GM12878 (cell line): ENCODE measurements at regions not wholly inside any gene's neighbourhood (a gene's known extent, or its start where the extent isn't known, plus 50 kb on each side); places are given as distances from the start of the nearest gene placed in this dataset.
"Not testable (repeated sequence)": the region's sequence is repeated elsewhere in the genome, so short reads cannot be mapped to it uniquely, and the experiment has no call there.

Experiments used
- ATAC-seq: fragments of 200-7000 bp; cut with Tn5 transposase; 3 replicates; pipeline ENCODE4 v1.9.1; 2020; ENCODE audit warnings: mild to moderate bottlenecking, moderate library complexity
- BruUV-seq: library from RNA; stranded (reverse); fragments of 400-500 nt; replicated peaks from 2 replicates; lab custom pipeline; 2021; lab: Mats Ljungman, UMichigan
- CTCF ChIA-PET: fragments of 300-600 bp; sonication (Branson Sonifier 250); formaldehyde crosslinking; extraction: SDS; loops from one replicate; lab custom pipeline; 2021; ENCODE audit warnings: inconsistent platforms; lab: Yijun Ruan, JAX
- POLR2A ChIA-PET: fragments of 350-600 bp; formaldehyde crosslinking; extraction: SDS; loops from one replicate; lab custom pipeline; 2021; ENCODE audit warnings: inconsistent platforms; lab: Charles Lee
- RAD21 ChIA-PET: fragments of 300-600 bp; sonication (Branson Sonifier 250); formaldehyde crosslinking; loops from one replicate; lab custom pipeline; 2023; ENCODE audit warnings: antibody characterized with exemption; ENCODE audit not compliant: unreplicated experiment; lab: Charles Lee
- SMC1A ChIA-PET: fragments of 300-600 bp; sonication (Branson Sonifier 250); formaldehyde crosslinking; loops from one replicate; lab custom pipeline; 2023; ENCODE audit not compliant: unreplicated experiment, uncharacterized antibody; lab: Charles Lee
- DNase-seq: peaks from one replicate; pipeline ENCODE4 v3.0.0-alpha.2; 2011; ENCODE audit warnings: low read depth, low spot score
- FAIRE-seq: peaks from 3 replicates; lab custom pipeline; 2011; peaks lifted over from hg19 to GRCh38; lab: Jason Lieb, UNC
- H2AFZ ChIP-seq: 2 replicates; pipeline ENCODE4 v1.6.0; 2011; ENCODE audit warnings: low read depth, low read length, control low read depth; ENCODE audit not compliant: control insufficient read depth
- H3K27ac ChIP-seq: 2 replicates; pipeline ENCODE4 v1.5.1; 2011; ENCODE audit warnings: control low read depth; ENCODE audit not compliant: control insufficient read depth, insufficient read depth
- H3K27me3 ChIP-seq, 2 experiments: replicated peaks in 1 of 2; 2 replicates each; pipeline versions ENCODE4 v1.6.0 to v1.6.1; 2011; ENCODE audit warnings: low read length in 1 of 2; ENCODE audit not compliant: control insufficient read depth in 2 of 2, insufficient read depth in 2 of 2
- H3K36me3 ChIP-seq, 2 experiments: 2 replicates each; pipeline ENCODE4 v1.5.1; 2011; ENCODE audit warnings: low read length in 1 of 2; ENCODE audit not compliant: control insufficient read depth in 2 of 2, insufficient read depth in 2 of 2
- H3K4me1 ChIP-seq: 2 replicates; pipeline ENCODE4 v1.6.1; 2011; ENCODE audit warnings: mild to moderate bottlenecking, low read length, moderate library complexity, mixed read lengths; ENCODE audit not compliant: control insufficient read depth, insufficient read depth
- H3K4me2 ChIP-seq: 2 replicates; pipeline ENCODE4 v1.6.0; 2011; ENCODE audit warnings: control low read depth; ENCODE audit not compliant: control insufficient read depth, insufficient read depth
- H3K4me3 ChIP-seq: fragments of 200-600 bp; sonication (generic); 2 replicates; pipeline ENCODE4 v1.5.1; 2016
- H3K79me2 ChIP-seq: 2 replicates; pipeline ENCODE4 v1.6.0; 2011; ENCODE audit warnings: low read length; ENCODE audit not compliant: control insufficient read depth, insufficient read depth
- H3K9ac ChIP-seq: 2 replicates; pipeline ENCODE4 v1.8.0; 2011; ENCODE audit warnings: low read length, control low read depth, mixed read lengths; ENCODE audit not compliant: control insufficient read depth, insufficient read depth
- H3K9me3 ChIP-seq: replicated peaks from 3 replicates; pipeline ENCODE4 v1.5.1; 2011; ENCODE audit warnings: mild to moderate bottlenecking, low read length; ENCODE audit not compliant: control insufficient read depth, insufficient read depth
- H4K20me1 ChIP-seq: 2 replicates; pipeline ENCODE4 v1.6.0; 2011; ENCODE audit not compliant: control insufficient read depth, insufficient read depth
- EGR1 ChIP-seq, 2 experiments: IDR thresholded peaks; 1 replicate in 1 of 2; 2 replicates in 1 of 2; pipeline ENCODE4 v1.6.1; 2011 to 2012; ENCODE audit warnings: low read depth in 2 of 2, low read length in 2 of 2, borderline replicate concordance in 1 of 2, mild to moderate bottlenecking in 1 of 2, moderate library complexity in 1 of 2
- JUND ChIP-seq: IDR thresholded peaks from 2 replicates; pipeline ENCODE4 v1.6.1; 2012; ENCODE audit warnings: low read depth, mild to moderate bottlenecking, low read length, improper control_type of control experiment, moderate library complexity
- PKNOX1 ChIP-seq: fragments of 450-650 bp; IDR thresholded peaks from 2 replicates; pipeline ENCODE4 v1.6.1; 2016; ENCODE audit warnings: mild to moderate bottlenecking
- RBBP5 ChIP-seq: fragments of 200-600 bp; sonication (generic); conservative IDR thresholded peaks from 2 replicates; pipeline ENCODE4 v1.6.1; 2016
- SIN3A ChIP-seq: IDR thresholded peaks from 2 replicates; pipeline ENCODE4 v1.6.1; 2012; ENCODE audit warnings: low read depth, low read length, improper control_type of control experiment
- TARDBP ChIP-seq: IDR thresholded peaks from 2 replicates; pipeline ENCODE4 v1.6.1; 2016; ENCODE audit warnings: borderline replicate concordance
- WRNIP1 ChIP-seq: IDR thresholded peaks from 2 replicates; pipeline ENCODE4 v1.6.1; 2011; ENCODE audit warnings: low read depth, low read length, improper control_type of control experiment, borderline replicate concordance
- ZNF207 ChIP-seq: fragments of 450-650 bp; IDR thresholded peaks from 2 replicates; pipeline ENCODE4 v1.6.1; 2014; ENCODE audit warnings: antibody characterized with exemption, mild to moderate bottlenecking, borderline replicate concordance
- WGBS: methylation state at CpG from one replicate; pipeline ENCODE4 v1.1.6; 2016; ENCODE audit warnings: low lambda C conversion rate; ENCODE audit not compliant: insufficient replicate concordance, insufficient coverage; ENCODE audit errors: missing lambda C conversion rate; 5-methylcytosine and 5-hydroxymethylcytosine counted together
- in situ Hi-C: fragments of 300-500 bp; cut with MboI; formaldehyde crosslinking; loops from 9 replicates; pipeline ENCODE4 v1.14.3; 2018; ENCODE audit warnings: mixed read lengths
- intact Hi-C: fragments of 100-400 bp; cut with micrococcal nuclease; formaldehyde crosslinking; loops from one replicate; pipeline ENCODE4 v1.14.2; 2022; ENCODE audit not compliant: unreplicated experiment

GRCh38 chr21:35159881-35160280, 110.8 kb upstream of the RUNX1 start (continued):
- no peak for TF ChIP-seq ZNF207
- TF ChIP-seq EGR1 (IDR thresholded peaks at IDR 0.05; ENCODE audit: borderline replicate concordance in 1 of 2, low read depth in 2 of 2, low read length in 2 of 2) = no peak
- no peak for TF ChIP-seq WRNIP1
- TF ChIP-seq TARDBP = no peak
- TF ChIP-seq JUND = no peak
- TF ChIP-seq SIN3A = no peak
- no peak for TF ChIP-seq RBBP5
- TF ChIP-seq PKNOX1 = no peak

- POLR2A ChIA-PET, in situ Hi-C loops, CTCF ChIA-PET: not testable (repeated sequence)
Measured at GRCh38 chr21:35157374-35157773, 108.3 kb upstream of the RUNX1 start.

More at GRCh38 chr21:35157374-35157773, 108.3 kb upstream of the RUNX1 start:
- DNase-seq, H3K27me3 ChIP-seq, H3K36me3 ChIP-seq, ATAC-seq, FAIRE-seq, H4K20me1 ChIP-seq, H3K9ac ChIP-seq, H3K27ac ChIP-seq, BruUV-seq, H3K4me1 ChIP-seq, RAD21 ChIA-PET, H3K4me3 ChIP-seq, H3K79me2 ChIP-seq, H2AFZ ChIP-seq, H3K4me2 ChIP-seq, H3K9me3 ChIP-seq, intact Hi-C loops, SMC1A ChIA-PET: not testable (repeated sequence)
- 22% methylated on average over 1 of the region's 1 CpG for WGBS
